Neural crest cell (in vitro differentiated cells): ENCODE measurements at regions not wholly inside any gene's neighbourhood (a gene's known extent, or its start where the extent isn't known, plus 50 kb on each side); places are given as distances from the start of the nearest gene placed in this dataset.

Experiments
- DNase-seq: peaks from one replicate; pipeline ENCODE4 v3.0.0; 2021; ENCODE audit warnings: low read depth, mixed read lengths, low spot score
- H3K27ac Mint-ChIP-seq: one replicate; pipeline ENCODE4 v1.8.0; 2021; ENCODE audit warnings: mild to moderate bottlenecking, mixed read lengths; ENCODE audit not compliant: unreplicated experiment
- H3K27me3 Mint-ChIP-seq: 2 replicates; pipeline ENCODE4 v1.8.0; 2021; ENCODE audit warnings: low read depth, mild to moderate bottlenecking, mixed read lengths
- H3K36me3 Mint-ChIP-seq: 2 replicates; pipeline ENCODE4 v1.8.0; 2021; ENCODE audit warnings: low read depth, mild to moderate bottlenecking, mixed read lengths
- H3K4me1 Mint-ChIP-seq: 2 replicates; pipeline ENCODE4 v1.8.0; 2021; ENCODE audit warnings: mixed read lengths
- H3K4me3 Mint-ChIP-seq: one replicate; pipeline ENCODE4 v1.8.0; 2021; ENCODE audit warnings: mild to moderate bottlenecking, mixed read lengths
- H3K9me3 Mint-ChIP-seq: 2 replicates; pipeline ENCODE4 v1.8.0; 2021; ENCODE audit warnings: mixed read lengths
- CTCF ChIP-seq: fragments of 200-600 bp; sonication (generic); conservative IDR thresholded peaks from 2 replicates; pipeline ENCODE4 v1.5.0; 2021; ENCODE audit warnings: antibody characterized with exemption, mild to moderate bottlenecking

- Mint-ChIP-seq H3K4me3 (no peak overlapping the region), H3K27ac (no peak overlapping the region)
- no peak for TF ChIP-seq CTCF
Observed at GRCh38 chr5:74064225-74064624, 438.2 kb downstream of the ARHGEF28 start.

GRCh38 chr5:74063821-74064220 lies 437.8 kb downstream of the ARHGEF28 start:
- TF ChIP-seq CTCF, result no peak
- no peaks in the 10 kb centered on the region for H3K27me3 Mint-ChIP-seq
- no peaks in the 10 kb centered on the region for H3K36me3 Mint-ChIP-seq
- peaks cover 3% of the 10 kb centered on the region for H3K9me3 Mint-ChIP-seq
- no peak overlapping the region for H3K4me3 Mint-ChIP-seq
- no peak for DNase-seq
- H3K4me1 Mint-ChIP-seq, result peaks cover 13% of the 10 kb centered on the region
- H3K27ac Mint-ChIP-seq, result no peak overlapping the region

More at GRCh38 chr5:74064225-74064624, 438.2 kb downstream of the ARHGEF28 start:
- no peak for DNase-seq
- no peaks in the 10 kb centered on the region for H3K27me3 Mint-ChIP-seq
- peaks cover 3% of the 10 kb centered on the region for H3K9me3 Mint-ChIP-seq
- peaks cover 13% of the 10 kb centered on the region for H3K4me1 Mint-ChIP-seq
- H3K36me3 Mint-ChIP-seq, result no peaks in the 10 kb centered on the region

- Mint-ChIP-seq H3K36me3 (no peaks in the 10 kb centered on the region), H3K27me3 (no peaks in the 10 kb centered on the region), H3K4me3 (no peak overlapping the region), H3K9me3 (peaks cover 3% of the 10 kb centered on the region), H3K27ac (no peak overlapping the region), H3K4me1 (peaks cover 13% of the 10 kb centered on the region)
- TF ChIP-seq CTCF, result no peak
- no peak for DNase-seq
Observed at GRCh38 chr5:74063346-74063745, 437.4 kb downstream of the ARHGEF28 start.

- H3K4me1 Mint-ChIP-seq, result peaks cover 20% of the 10 kb centered on the region
- H3K27ac Mint-ChIP-seq, result no peak overlapping the region
- TF ChIP-seq CTCF, result no peak
- peaks cover 3% of the 10 kb centered on the region for H3K9me3 Mint-ChIP-seq
- no peak overlapping the region for H3K4me3 Mint-ChIP-seq
- no peak for DNase-seq
- H3K27me3 Mint-ChIP-seq, result no peaks in the 10 kb centered on the region
- no peaks in the 10 kb centered on the region for H3K36me3 Mint-ChIP-seq
Observed at GRCh38 chr5:74061292-74061691, 435.3 kb downstream of the ARHGEF28 start.

- peaks cover 36% of the 10 kb centered on the region for H3K4me1 Mint-ChIP-seq
- no peak overlapping the region for H3K27ac Mint-ChIP-seq
- H3K4me3 Mint-ChIP-seq, result no peak overlapping the region
- no peaks in the 10 kb centered on the region for H3K27me3 Mint-ChIP-seq
- DNase-seq, result no peak
- H3K36me3 Mint-ChIP-seq, result no peaks in the 10 kb centered on the region
- TF ChIP-seq CTCF, result no peak
- H3K9me3 Mint-ChIP-seq, result peaks cover 3% of the 10 kb centered on the region
Observed at GRCh38 chr5:74059706-74060105, 433.7 kb downstream of the ARHGEF28 start.

- no peak for DNase-seq
- peak; percentile 47 for TF ChIP-seq CTCF
- Mint-ChIP-seq H3K9me3 (no peaks in the 10 kb centered on the region), H3K4me1 (peaks cover 28% of the 10 kb centered on the region), H3K27ac (no peak overlapping the region), H3K27me3 (no peaks in the 10 kb centered on the region), H3K4me3 (no peak overlapping the region), H3K36me3 (no peaks in the 10 kb centered on the region)
Observed at GRCh38 chr5:74056789-74057164, 430.8 kb downstream of the ARHGEF28 start.
